CD4-positive, alpha-beta memory T cell (primary cell): ENCODE measurements at regions not wholly inside any gene's neighbourhood (a gene's known extent, or its start where the extent isn't known, plus 50 kb on each side); places are given as distances from the start of the nearest gene placed in this dataset.
"Not testable (repeated sequence)": the region's sequence is repeated elsewhere in the genome, so short reads cannot be mapped to it uniquely, and the experiment has no call there.

ENCODE experiments used
- CTCF ChIA-PET: fragments of 350-600 bp; sonication (Branson Sonifier 250); formaldehyde crosslinking; loops from one replicate; lab custom pipeline; 2021; ENCODE audit warnings: inconsistent platforms; ENCODE audit not compliant: partially characterized antibody; lab: Charles Lee
- POLR2A ChIA-PET: fragments of 350-600 bp; sonication (Branson Sonifier 250); formaldehyde crosslinking; loops from one replicate; lab custom pipeline; 2021; ENCODE audit not compliant: partially characterized antibody; lab: Charles Lee
- DNase-seq, 5 donors: peaks; one replicate each; pipeline versions ENCODE4 v3.0.0 to v3.0.0-alpha.2; 2020 to 2022; ENCODE audit warnings: mixed read lengths in 1 of 5
- H3K27ac ChIP-seq: one replicate; pipeline ENCODE4 v1.7.0; 2013; ENCODE audit warnings: low read depth, low read length
- H3K27me3 ChIP-seq: 2 replicates; pipeline ENCODE4 v1.7.0; 2013; ENCODE audit warnings: mild to moderate bottlenecking, low read length, moderate library complexity; ENCODE audit not compliant: insufficient read depth
- H3K36me3 ChIP-seq: 2 replicates; pipeline ENCODE4 v1.7.0; 2013; ENCODE audit warnings: mild to moderate bottlenecking, low read length, moderate library complexity; ENCODE audit not compliant: insufficient read depth
- H3K4me1 ChIP-seq: 2 replicates; pipeline ENCODE4 v1.7.0; 2013; ENCODE audit warnings: mild to moderate bottlenecking, low read length, moderate library complexity; ENCODE audit not compliant: insufficient read depth
- H3K4me3 ChIP-seq, 2 donors: one replicate each; pipeline ENCODE4 v1.7.0; 2013; ENCODE audit warnings: low read length in 2 of 2, mild to moderate bottlenecking in 1 of 2
- H3K9me3 ChIP-seq, 2 donors: one replicate each; pipeline ENCODE4 v1.7.0; 2013; ENCODE audit warnings: low read length in 2 of 2, control low read depth in 1 of 2; ENCODE audit not compliant: control insufficient read depth in 1 of 2
- H3K27ac Mint-ChIP-seq, 7 donors: one replicate each; pipeline ENCODE4 v1.8.0; 2020 to 2021; ENCODE audit warnings: mixed read lengths in 7 of 7, mild to moderate bottlenecking in 6 of 7, inconsistent platforms in 3 of 7, moderate library complexity in 3 of 7
- H3K27me3 Mint-ChIP-seq, 2 donors: one replicate each; pipeline ENCODE4 v1.8.0; 2020 to 2021; ENCODE audit warnings: mixed read lengths in 2 of 2
- H3K36me3 Mint-ChIP-seq, 2 donors: one replicate each; pipeline ENCODE4 v1.8.0; 2020 to 2021; ENCODE audit warnings: mixed read lengths in 2 of 2, inconsistent platforms in 1 of 2, mild to moderate bottlenecking in 1 of 2
- H3K4me1 Mint-ChIP-seq, 4 donors: one replicate each; pipeline ENCODE4 v1.8.0; 2020 to 2021; ENCODE audit warnings: mixed read lengths in 4 of 4, mild to moderate bottlenecking in 1 of 4
- H3K4me3 Mint-ChIP-seq, 8 donors: one replicate each; pipeline ENCODE4 v1.8.0; 2020 to 2021; ENCODE audit warnings: mixed read lengths in 8 of 8, mild to moderate bottlenecking in 7 of 8, moderate library complexity in 6 of 8, inconsistent platforms in 3 of 8
- H3K9me3 Mint-ChIP-seq, 8 donors: one replicate each; pipeline ENCODE4 v1.8.0; 2020 to 2021; ENCODE audit warnings: mixed read lengths in 8 of 8, mild to moderate bottlenecking in 5 of 8, inconsistent platforms in 3 of 8, moderate library complexity in 1 of 8
- intact Hi-C: fragments of 100-400 bp; cut with micrococcal nuclease; formaldehyde crosslinking; loops from one replicate; pipeline ENCODE4 v1.15.1; 2023

GRCh38 chr3:25910997-25911396 lies 121.1 kb downstream of the OXSM start:
- ChIA-PET POLR2A (interaction anchor here (1.9 kb wide), 1 partner anchor 10 kb away, joined by 5 read pairs; no protein-coding TSS in a partner anchor), CTCF (interaction anchor here (0.8 to 1.6 kb wide), 5 partner anchors 8 to 263 kb away, joined by 3 to 5 read pairs (median 4); no protein-coding TSS in a partner anchor)
- H3K36me3 Mint-ChIP-seq, result no peaks in the 10 kb centered on the region
- peak in 4 of 5 donors; percentile 11 to 27 (median 22) for DNase-seq
- no peak overlapping the region for H3K4me3 ChIP-seq
- H3K27ac ChIP-seq, result no peak overlapping the region
- H3K27ac Mint-ChIP-seq, result peak overlapping the region; percentile 56 to 98 (median 96)
- peaks cover 14% of the 10 kb centered on the region for H3K4me1 ChIP-seq
- no peaks in the 10 kb centered on the region for H3K9me3 ChIP-seq
- peak overlapping the region in 4 of 8 donors; percentile 13 to 68 (median 43) for H3K4me3 Mint-ChIP-seq
- H3K36me3 ChIP-seq, result no peaks in the 10 kb centered on the region
- intact Hi-C loops, result loop anchor here (1.0 to 5.0 kb wide), 3 partner anchors 119 to 263 kb away; partner anchors contain the start of genes OXSM and TOP2B
- no peaks in the 10 kb centered on the region for H3K27me3 ChIP-seq
- H3K9me3 Mint-ChIP-seq, result peaks cover 0 to 2% (median 0%) of the 10 kb centered on the region in 8 donors
- peaks cover 0 to 2% of the 10 kb centered on the region in 2 donors for H3K27me3 Mint-ChIP-seq
- H3K4me1 Mint-ChIP-seq, result peaks cover 11 to 35% (median 21%) of the 10 kb centered on the region in 4 donors

DNA sequence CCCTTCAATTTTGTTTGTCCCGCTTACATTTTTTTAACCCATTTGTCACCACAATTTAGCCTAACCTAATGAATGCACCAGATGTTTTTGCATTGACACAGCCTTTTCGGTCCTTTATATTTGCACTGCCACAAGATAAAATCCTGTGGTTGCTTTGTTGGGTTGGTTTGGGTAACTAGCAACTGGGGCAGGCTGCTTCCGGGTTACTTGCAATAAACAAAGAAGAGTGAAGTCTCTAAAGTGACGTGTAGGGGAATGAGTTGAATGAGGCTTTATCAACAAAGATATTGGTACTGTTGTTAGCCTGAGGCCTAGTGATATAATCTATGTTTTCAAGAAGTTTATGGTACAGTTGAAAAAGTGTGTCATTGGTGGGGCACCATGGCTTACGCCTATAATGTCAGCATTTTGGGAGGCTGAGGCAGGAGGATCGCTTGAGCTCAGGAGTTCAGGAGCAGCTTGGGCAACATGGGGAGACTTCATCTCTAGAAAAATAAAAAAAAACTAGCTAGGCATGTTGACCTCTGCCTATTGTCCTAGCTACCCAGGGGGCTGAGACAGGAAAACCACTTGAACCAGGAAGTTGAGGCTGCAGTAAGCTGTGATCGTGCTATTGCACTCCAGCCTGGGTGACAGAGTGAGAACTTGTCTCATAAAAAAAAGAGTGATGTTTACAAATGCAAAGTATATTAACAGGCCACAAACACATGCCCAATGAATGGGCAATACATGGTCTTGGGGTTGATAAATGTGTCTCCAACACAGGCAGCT lies 121.8 kb downstream of the OXSM start:
- POLR2A ChIA-PET, result interaction anchor here (1.9 kb wide), 1 partner anchor 10 kb away, joined by 5 read pairs; no protein-coding TSS in a partner anchor
- H3K27me3 ChIP-seq, result no peaks in the 10 kb centered on the region
- intact Hi-C loops, result loop anchor here (1.0 to 5.0 kb wide), 3 partner anchors 119 to 263 kb away; partner anchors contain the start of genes OXSM and TOP2B
- H3K4me3 Mint-ChIP-seq, result peak overlapping the region in 7 of 8 donors; percentile 6 to 68 (median 41)
- H3K36me3 Mint-ChIP-seq, result no peaks in the 10 kb centered on the region
- H3K27me3 Mint-ChIP-seq, result peaks cover 0 to 2% of the 10 kb centered on the region in 2 donors
- peaks cover 11 to 35% (median 21%) of the 10 kb centered on the region in 4 donors for H3K4me1 Mint-ChIP-seq
- H3K4me1 ChIP-seq, result peaks cover 14% of the 10 kb centered on the region
- H3K9me3 ChIP-seq, result no peaks in the 10 kb centered on the region
- no peak overlapping the region for H3K27ac ChIP-seq
- H3K4me3 ChIP-seq, result no peak overlapping the region
- DNase-seq, result peak; percentile 67 to 83 (median 71)
- CTCF ChIA-PET, result interaction anchor here (0.6 to 1.6 kb wide), 5 partner anchors 8 to 1751 kb away, joined by 3 to 5 read pairs (median 3); no protein-coding TSS in a partner anchor
- H3K27ac Mint-ChIP-seq, result peak overlapping the region; percentile 56 to 98 (median 96)
- no peaks in the 10 kb centered on the region for H3K36me3 ChIP-seq
- peaks cover 0 to 2% (median 0%) of the 10 kb centered on the region in 8 donors for H3K9me3 Mint-ChIP-seq

GRCh38 chr3:25913179-25913578 lies 123.3 kb downstream of the OXSM start:
- DNase-seq, result no peak
- H3K27me3 ChIP-seq, result no peaks in the 10 kb centered on the region
- peaks cover 14% of the 10 kb centered on the region for H3K4me1 ChIP-seq
- Mint-ChIP-seq H3K27ac (peak overlapping the region in 1 of 7 donors; percentile 43), H3K9me3 (peaks cover 0 to 3% (median under 1%) of the 10 kb centered on the region in 8 donors), H3K4me1 (peaks cover 11 to 35% (median 21%) of the 10 kb centered on the region in 4 donors), H3K27me3 (peaks cover 2% of the 10 kb centered on the region in 2 donors), H3K4me3 (no peak overlapping the region), H3K36me3 (no peaks in the 10 kb centered on the region)
- H3K4me3 ChIP-seq, result no peak overlapping the region
- intact Hi-C loops, result loop anchor here (5.0 kb wide), 2 partner anchors 121 to 251 kb away; partner anchors contain the start of genes OXSM and TOP2B
- H3K36me3 ChIP-seq, result no peaks in the 10 kb centered on the region
- ChIA-PET CTCF (interaction anchor here (1.3 to 1.4 kb wide), 2 partner anchors 9 to 59 kb away, joined by 3 to 4 read pairs; no protein-coding TSS in a partner anchor), POLR2A (no interaction called here)
- H3K27ac ChIP-seq, result no peak overlapping the region
- H3K9me3 ChIP-seq, result no peaks in the 10 kb centered on the region

- H3K4me3 ChIP-seq, result no peak overlapping the region
- DNase-seq, result no peak
- ChIA-PET POLR2A (no interaction called here), CTCF (interaction anchor here (2.4 kb wide), 1 partner anchor 267 kb away, joined by 7 read pairs; no protein-coding TSS in a partner anchor)
- Mint-ChIP-seq H3K27me3 (peaks cover 5 to 6% of the 10 kb centered on the region in 2 donors), H3K9me3 (peaks cover 0 to 10% (median 2%) of the 10 kb centered on the region in 8 donors), H3K36me3 (no peaks in the 10 kb centered on the region), H3K27ac (no peak overlapping the region), H3K4me1 (peaks cover 9 to 22% (median 19%) of the 10 kb centered on the region in 4 donors), H3K4me3 (no peak overlapping the region)
- no peak overlapping the region for H3K27ac ChIP-seq
- H3K36me3 ChIP-seq, result no peaks in the 10 kb centered on the region
- no peaks in the 10 kb centered on the region for H3K27me3 ChIP-seq
- H3K4me1 ChIP-seq, result peaks cover 13% of the 10 kb centered on the region
- no peaks in the 10 kb centered on the region for H3K9me3 ChIP-seq
- intact Hi-C loops, result no loop called here
These were observed 125.8 kb downstream of the OXSM start for GRCh38 chr3:25915673-25916072.

DNA sequence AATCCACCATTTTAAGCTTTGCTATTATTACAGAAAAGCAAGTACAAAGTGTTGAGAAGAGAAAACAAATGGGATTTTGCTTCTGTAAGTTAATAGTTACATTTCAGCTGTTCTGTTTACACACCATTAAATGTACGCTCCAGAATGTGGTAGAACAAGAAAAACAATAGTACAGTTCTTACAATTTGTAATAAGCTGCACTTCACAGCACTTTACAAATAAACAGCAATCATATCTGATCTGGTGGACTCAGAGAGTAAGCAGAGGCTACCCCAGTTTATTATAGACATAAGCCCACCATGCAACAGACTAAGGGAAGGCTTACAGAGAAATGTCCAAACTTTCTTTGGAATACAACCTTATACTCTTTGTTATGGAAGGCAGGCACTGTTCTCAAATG lies 126.4 kb downstream of the OXSM start:
- Histone ChIP-seq H3K27ac (no peak overlapping the region), H3K27me3 (no peaks in the 10 kb centered on the region), H3K4me1 (peaks cover 7% of the 10 kb centered on the region), H3K4me3 (no peak overlapping the region), H3K36me3 (no peaks in the 10 kb centered on the region), H3K9me3 (no peaks in the 10 kb centered on the region)
- Mint-ChIP-seq H3K27ac (no peak overlapping the region), H3K36me3 (no peaks in the 10 kb centered on the region), H3K27me3 (peaks cover 5 to 10% of the 10 kb centered on the region in 2 donors), H3K9me3 (peaks cover 0 to 10% (median 3%) of the 10 kb centered on the region in 8 donors), H3K4me3 (no peak overlapping the region), H3K4me1 (peaks cover 8 to 16% (median 13%) of the 10 kb centered on the region in 4 donors)
- intact Hi-C loops, result no loop called here
- no peak for DNase-seq
- ChIA-PET POLR2A (no interaction called here), CTCF (interaction anchor here (0.6 to 2.4 kb wide), 3 partner anchors 9 to 268 kb away, joined by 3 to 7 read pairs (median 3); no protein-coding TSS in a partner anchor)

DNA sequence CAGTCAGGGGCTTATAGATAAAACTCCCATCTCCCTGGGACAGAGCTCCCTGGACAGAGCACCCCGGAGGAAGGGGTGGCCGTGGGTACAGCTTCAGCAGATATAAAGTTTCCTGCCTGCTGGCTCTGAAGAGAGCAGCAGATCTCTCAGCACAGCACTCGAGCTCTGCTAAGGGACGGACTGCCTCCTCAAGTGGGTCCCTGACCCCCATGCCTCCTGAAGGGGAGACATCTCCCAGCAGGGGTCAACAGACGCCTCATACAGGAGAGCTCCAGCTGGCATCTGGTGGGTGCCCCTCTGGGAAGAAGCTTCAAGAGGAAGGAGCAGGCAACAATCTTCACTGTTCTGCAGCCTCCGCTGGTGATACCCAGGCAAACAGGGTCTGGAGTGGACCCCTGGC lies 142.1 kb downstream of the OXSM start:
- H3K27ac ChIP-seq, H3K9me3 ChIP-seq, H3K36me3 ChIP-seq, H3K4me3 Mint-ChIP-seq, H3K27me3 Mint-ChIP-seq, H3K36me3 Mint-ChIP-seq, CTCF ChIA-PET, intact Hi-C loops, H3K4me1 ChIP-seq, DNase-seq, H3K27ac Mint-ChIP-seq, H3K4me3 ChIP-seq, H3K27me3 ChIP-seq, H3K4me1 Mint-ChIP-seq, POLR2A ChIA-PET: not testable (repeated sequence)
- peaks cover 9 to 36% (median 23%) of the 10 kb centered on the region in 8 donors for H3K9me3 Mint-ChIP-seq
